OCI-LY1 (cell line): ENCODE measurements at regions not wholly inside any gene's neighbourhood (a gene's known extent, or its start where the extent isn't known, plus 50 kb on each side); places are given as distances from the start of the nearest gene placed in this dataset.

Experiments
- CTCF ChIP-seq: fragments of 200-600 bp; sonication (generic), shearing (Covaris generic); IDR thresholded peaks from 2 replicates; pipeline ENCODE4 v1.5.1; 2017; ENCODE audit warnings: mild to moderate bottlenecking, antibody characterized with exemption, low read length, moderate library complexity, mixed read lengths
- EZH2 ChIP-seq: fragments of 200-600 bp; sonication (generic), shearing (Covaris generic); IDR thresholded peaks from 2 replicates; pipeline ENCODE4 v1.8.0; 2017; ENCODE audit warnings: borderline replicate concordance, mixed run types, mild to moderate bottlenecking, antibody characterized with exemption, low read length, moderate library complexity, mixed read lengths

- TF ChIP-seq CTCF (no peak), EZH2 (no peak)
Measured at GRCh38 chrX:40495659-40496058, 85.1 kb upstream of the ATP6AP2 start.
